ENCODE measurements at regions not wholly inside any gene's neighbourhood (a gene's known extent, or its start where the extent isn't known, plus 50 kb on each side); places are given as distances from the start of the nearest gene placed in this dataset.

- TF ChIP-seq CTCF (IDR thresholded peaks at IDR 0.05) (no peak), POLR2A (IDR thresholded peaks at IDR 0.05) (no peak)
These were observed 186.5 kb upstream of the NAV2 start for GRCh38 chr11:19526119-19526518.
